ENCODE measurements at regions not wholly inside any gene's neighbourhood (a gene's known extent, or its start where the extent isn't known, plus 50 kb on each side); places are given as distances from the start of the nearest gene placed in this dataset.

DNA sequence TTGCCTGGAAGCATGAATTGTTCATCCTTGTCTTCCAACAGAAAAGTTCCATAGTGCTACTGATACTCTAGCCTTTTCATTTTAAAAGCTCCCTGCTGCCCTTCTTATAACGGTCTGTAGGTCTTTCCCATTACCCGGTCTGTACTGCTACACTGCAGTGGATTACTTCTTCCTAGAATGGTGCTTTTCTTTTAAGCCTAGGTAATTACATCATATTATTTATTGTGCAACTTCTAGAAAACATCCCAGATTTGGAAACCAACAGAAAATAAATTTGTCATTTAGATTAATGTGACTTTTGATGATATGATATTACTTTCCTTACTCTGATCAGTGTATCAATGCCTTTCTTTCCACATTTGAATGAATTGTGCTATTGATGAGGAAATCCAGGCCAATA is 199.4 kb downstream of the TANC2 start:
- TF ChIP-seq, protein P1, sequence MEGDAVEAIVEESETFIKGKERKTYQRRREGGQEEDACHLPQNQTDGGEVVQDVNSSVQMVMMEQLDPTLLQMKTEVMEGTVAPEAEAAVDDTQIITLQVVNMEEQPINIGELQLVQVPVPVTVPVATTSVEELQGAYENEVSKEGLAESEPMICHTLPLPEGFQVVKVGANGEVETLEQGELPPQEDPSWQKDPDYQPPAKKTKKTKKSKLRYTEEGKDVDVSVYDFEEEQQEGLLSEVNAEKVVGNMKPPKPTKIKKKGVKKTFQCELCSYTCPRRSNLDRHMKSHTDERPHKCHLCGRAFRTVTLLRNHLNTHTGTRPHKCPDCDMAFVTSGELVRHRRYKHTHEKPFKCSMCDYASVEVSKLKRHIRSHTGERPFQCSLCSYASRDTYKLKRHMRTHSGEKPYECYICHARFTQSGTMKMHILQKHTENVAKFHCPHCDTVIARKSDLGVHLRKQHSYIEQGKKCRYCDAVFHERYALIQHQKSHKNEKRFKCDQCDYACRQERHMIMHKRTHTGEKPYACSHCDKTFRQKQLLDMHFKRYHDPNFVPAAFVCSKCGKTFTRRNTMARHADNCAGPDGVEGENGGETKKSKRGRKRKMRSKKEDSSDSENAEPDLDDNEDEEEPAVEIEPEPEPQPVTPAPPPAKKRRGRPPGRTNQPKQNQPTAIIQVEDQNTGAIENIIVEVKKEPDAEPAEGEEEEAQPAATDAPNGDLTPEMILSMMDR (conservative IDR thresholded peaks at IDR 0.05; ENCODE audit: low read depth in 2 of 2) = no peak
- no peak for TF ChIP-seq EZH2 (IDR thresholded peaks at IDR 0.05; ENCODE audit: low read depth, unreplicated experiment)
- no peak for TF ChIP-seq EZH2phosphoT487 (IDR thresholded peaks at IDR 0.05; ENCODE audit: unreplicated experiment)
